CD8-positive, alpha-beta memory T cell (primary cell): ENCODE measurements at regions not wholly inside any gene's neighbourhood (a gene's known extent, or its start where the extent isn't known, plus 50 kb on each side); places are given as distances from the start of the nearest gene placed in this dataset.
"Not testable (repeated sequence)": the region's sequence is repeated elsewhere in the genome, so short reads cannot be mapped to it uniquely, and the experiment has no call there.

Source experiments
- CTCF ChIA-PET: fragments of 350-600 bp; sonication (Branson Sonifier 250); formaldehyde crosslinking; loops from one replicate; lab custom pipeline; 2021; ENCODE audit warnings: antibody characterized with exemption; lab: Charles Lee
- POLR2A ChIA-PET: fragments of 350-600 bp; sonication (Branson Sonifier 250); formaldehyde crosslinking; loops from one replicate; lab custom pipeline; 2021; ENCODE audit warnings: antibody characterized with exemption; lab: Charles Lee
- DNase-seq, 5 donors: peaks; one replicate each; pipeline versions ENCODE4 v3.0.0 to v3.0.0-alpha.2; 2020 to 2022; ENCODE audit warnings: mixed read lengths in 1 of 5
- H3K27ac ChIP-seq: one replicate; pipeline ENCODE4 v1.7.0; 2013; ENCODE audit warnings: low read depth, mild to moderate bottlenecking, low read length, moderate library complexity
- H3K27me3 ChIP-seq: 2 replicates; pipeline ENCODE4 v1.7.0; 2013; ENCODE audit warnings: low read length, mild to moderate bottlenecking; ENCODE audit not compliant: insufficient read depth, poor library complexity, severe bottlenecking
- H3K36me3 ChIP-seq: 2 replicates; pipeline ENCODE4 v1.7.0; 2013; ENCODE audit warnings: mild to moderate bottlenecking, low read length, moderate library complexity; ENCODE audit not compliant: insufficient read depth
- H3K4me1 ChIP-seq: 2 replicates; pipeline ENCODE4 v1.7.0; 2013; ENCODE audit warnings: mild to moderate bottlenecking, low read length, moderate library complexity; ENCODE audit not compliant: insufficient read depth
- H3K4me3 ChIP-seq: 2 replicates; pipeline ENCODE4 v1.7.0; 2013; ENCODE audit warnings: mild to moderate bottlenecking, low read length
- H3K9me3 ChIP-seq: 2 replicates; pipeline ENCODE4 v1.7.0; 2013; ENCODE audit warnings: mild to moderate bottlenecking, low read length
- H3K27ac Mint-ChIP-seq, 8 donors: one replicate each; pipeline ENCODE4 v1.8.0; 2020 to 2021; ENCODE audit warnings: mixed read lengths in 8 of 8, mild to moderate bottlenecking in 6 of 8, inconsistent platforms in 3 of 8, moderate library complexity in 3 of 8
- H3K27me3 Mint-ChIP-seq, 2 donors: one replicate each; pipeline ENCODE4 v1.8.0; 2020 to 2021; ENCODE audit warnings: mixed read lengths in 2 of 2, mild to moderate bottlenecking in 1 of 2, moderate library complexity in 1 of 2
- H3K36me3 Mint-ChIP-seq, 3 donors: one replicate each; pipeline ENCODE4 v1.8.0; 2020 to 2021; ENCODE audit warnings: mixed read lengths in 3 of 3, inconsistent platforms in 1 of 3, mild to moderate bottlenecking in 1 of 3
- H3K4me1 Mint-ChIP-seq, 3 donors: one replicate each; pipeline ENCODE4 v1.8.0; 2020 to 2021; ENCODE audit warnings: mixed read lengths in 3 of 3, inconsistent platforms in 1 of 3, mild to moderate bottlenecking in 1 of 3
- H3K4me3 Mint-ChIP-seq, 7 donors: one replicate each; pipeline ENCODE4 v1.8.0; 2020 to 2021; ENCODE audit warnings: mixed read lengths in 7 of 7, mild to moderate bottlenecking in 6 of 7, moderate library complexity in 4 of 7, inconsistent platforms in 2 of 7
- H3K9me3 Mint-ChIP-seq, 5 donors: one replicate each; pipeline ENCODE4 v1.8.0; 2020 to 2022; ENCODE audit warnings: mixed read lengths in 5 of 5, mild to moderate bottlenecking in 3 of 5, moderate library complexity in 2 of 5, inconsistent platforms in 1 of 5

GRCh38 chr12:28996688-28997087, 152.4 kb upstream of the FAR2 start:
- DNase-seq, result no peak
- H3K27me3 Mint-ChIP-seq, result peaks cover under 1 to 19% of the 10 kb centered on the region in 2 donors
- Histone ChIP-seq H3K9me3 (no peaks in the 10 kb centered on the region), H3K27ac (no peak overlapping the region), H3K36me3 (no peaks in the 10 kb centered on the region), H3K27me3 (no peaks in the 10 kb centered on the region), H3K4me3 (no peak overlapping the region), H3K4me1 (no peaks in the 10 kb centered on the region)
- H3K27ac Mint-ChIP-seq, result no peak overlapping the region
- no peaks in the 10 kb centered on the region for H3K36me3 Mint-ChIP-seq
- ChIA-PET POLR2A (no interaction called here), CTCF (no interaction called here)
- H3K9me3 Mint-ChIP-seq, result no peaks in the 10 kb centered on the region
- H3K4me1 Mint-ChIP-seq, result no peaks in the 10 kb centered on the region
- no peak overlapping the region for H3K4me3 Mint-ChIP-seq

- H3K4me3 Mint-ChIP-seq, result no peak overlapping the region
- no peaks in the 10 kb centered on the region for H3K4me1 ChIP-seq
- no peaks in the 10 kb centered on the region for H3K27me3 ChIP-seq
- no peak overlapping the region for H3K27ac Mint-ChIP-seq
- H3K36me3 Mint-ChIP-seq, result no peaks in the 10 kb centered on the region
- H3K27ac ChIP-seq, result no peak overlapping the region
- ChIA-PET POLR2A (no interaction called here), CTCF (no interaction called here)
- peaks cover 1 to 26% of the 10 kb centered on the region in 2 donors for H3K27me3 Mint-ChIP-seq
- no peaks in the 10 kb centered on the region for H3K4me1 Mint-ChIP-seq
- H3K4me3 ChIP-seq, result no peak overlapping the region
- no peaks in the 10 kb centered on the region for H3K9me3 ChIP-seq
- no peaks in the 10 kb centered on the region for H3K36me3 ChIP-seq
- no peaks in the 10 kb centered on the region for H3K9me3 Mint-ChIP-seq
- no peak for DNase-seq
Measured at GRCh38 chr12:28998662-28999120, 150.4 kb upstream of the FAR2 start.

- ChIA-PET POLR2A (no interaction called here), CTCF (no interaction called here)
- H3K4me1 ChIP-seq, result no peaks in the 10 kb centered on the region
- no peaks in the 10 kb centered on the region for H3K27me3 ChIP-seq
- Mint-ChIP-seq H3K9me3 (peaks cover 0 to 2% (median 0%) of the 10 kb centered on the region in 5 donors), H3K4me1 (no peaks in the 10 kb centered on the region), H3K36me3 (no peaks in the 10 kb centered on the region), H3K4me3 (no peak overlapping the region), H3K27ac (no peak overlapping the region), H3K27me3 (peaks cover 3 to 23% of the 10 kb centered on the region in 2 donors)
- no peak overlapping the region for H3K4me3 ChIP-seq
- H3K27ac ChIP-seq, result no peak overlapping the region
- no peaks in the 10 kb centered on the region for H3K9me3 ChIP-seq
- H3K36me3 ChIP-seq, result no peaks in the 10 kb centered on the region
- DNase-seq, result no peak
Measured at GRCh38 chr12:29004066-29004935, 144.8 kb upstream of the FAR2 start.

- no peaks in the 10 kb centered on the region for H3K9me3 ChIP-seq
- H3K4me3 Mint-ChIP-seq, result no peak overlapping the region
- no peaks in the 10 kb centered on the region for H3K36me3 ChIP-seq
- H3K36me3 Mint-ChIP-seq, result no peaks in the 10 kb centered on the region
- no peak for DNase-seq
- H3K27ac Mint-ChIP-seq, result no peak overlapping the region
- CTCF ChIA-PET, result no interaction called here
- H3K4me3 ChIP-seq, result no peak overlapping the region
- H3K9me3 Mint-ChIP-seq, result peaks cover 0 to 2% (median 0%) of the 10 kb centered on the region in 5 donors
- H3K27ac ChIP-seq, result no peak overlapping the region
- H3K4me1 Mint-ChIP-seq, result no peaks in the 10 kb centered on the region
- no peaks in the 10 kb centered on the region for H3K27me3 ChIP-seq
- H3K27me3 Mint-ChIP-seq, result peaks cover 3 to 21% of the 10 kb centered on the region in 2 donors
- POLR2A ChIA-PET, result no interaction called here
- no peaks in the 10 kb centered on the region for H3K4me1 ChIP-seq
Measured at GRCh38 chr12:29004936-29005304, 144.2 kb upstream of the FAR2 start.

GRCh38 chr12:29008786-29009185, 140.3 kb upstream of the FAR2 start:
- H3K9me3 Mint-ChIP-seq, result peaks cover 0 to 3% (median 0%) of the 10 kb centered on the region in 5 donors
- no peak overlapping the region for H3K27ac ChIP-seq
- DNase-seq, result no peak
- no peaks in the 10 kb centered on the region for H3K9me3 ChIP-seq
- peaks cover 0 to 4% (median 0%) of the 10 kb centered on the region in 3 donors for H3K4me1 Mint-ChIP-seq
- H3K4me3 Mint-ChIP-seq, result no peak overlapping the region
- H3K36me3 ChIP-seq, result no peaks in the 10 kb centered on the region
- ChIA-PET POLR2A (no interaction called here), CTCF (no interaction called here)
- H3K27me3 Mint-ChIP-seq, result peaks cover 1 to 4% of the 10 kb centered on the region in 2 donors
- H3K36me3 Mint-ChIP-seq, result no peaks in the 10 kb centered on the region
- no peaks in the 10 kb centered on the region for H3K27me3 ChIP-seq
- H3K4me1 ChIP-seq, result no peaks in the 10 kb centered on the region
- no peak overlapping the region for H3K27ac Mint-ChIP-seq
- H3K4me3 ChIP-seq, result no peak overlapping the region

- CTCF ChIA-PET, result no interaction called here
- POLR2A ChIA-PET, result no interaction called here
Measured at GRCh38 chr12:29012673-29013072, 136.4 kb upstream of the FAR2 start.

GRCh38 chr12:29017532-29017931, 131.5 kb upstream of the FAR2 start:
- DNase-seq, H3K27ac ChIP-seq, H3K36me3 ChIP-seq, CTCF ChIA-PET, H3K4me3 ChIP-seq, H3K27ac Mint-ChIP-seq, H3K9me3 ChIP-seq, H3K36me3 Mint-ChIP-seq, H3K27me3 ChIP-seq, H3K4me1 Mint-ChIP-seq, H3K4me1 ChIP-seq, POLR2A ChIA-PET, H3K9me3 Mint-ChIP-seq, H3K4me3 Mint-ChIP-seq: not testable (repeated sequence)
- H3K27me3 Mint-ChIP-seq, result peaks cover 3 to 18% of the 10 kb centered on the region in 2 donors

More at GRCh38 chr12:29012673-29013072, 136.4 kb upstream of the FAR2 start:
- Mint-ChIP-seq H3K9me3 (peaks cover 0 to 3% (median 0%) of the 10 kb centered on the region in 5 donors), H3K27me3 (peaks cover 0 to 3% of the 10 kb centered on the region in 2 donors), H3K4me3 (no peak overlapping the region), H3K36me3 (peaks cover 0 to 1% (median 0%) of the 10 kb centered on the region in 3 donors), H3K4me1 (peaks cover 0 to 4% (median 0%) of the 10 kb centered on the region in 3 donors), H3K27ac (no peak overlapping the region)
- no peak for DNase-seq
- Histone ChIP-seq H3K9me3 (no peaks in the 10 kb centered on the region), H3K36me3 (no peaks in the 10 kb centered on the region), H3K27ac (no peak overlapping the region), H3K27me3 (no peaks in the 10 kb centered on the region), H3K4me1 (no peaks in the 10 kb centered on the region), H3K4me3 (no peak overlapping the region)

- H3K9me3 ChIP-seq, result no peaks in the 10 kb centered on the region
- Mint-ChIP-seq H3K9me3 (peaks cover 0 to under 1% (median 0%) of the 10 kb centered on the region in 5 donors), H3K36me3 (no peaks in the 10 kb centered on the region), H3K27ac (no peak overlapping the region), H3K4me3 (no peak overlapping the region), H3K27me3 (peaks cover 0 to 26% of the 10 kb centered on the region in 2 donors), H3K4me1 (peaks cover 1 to 9% (median 8%) of the 10 kb centered on the region in 3 donors)
- H3K36me3 ChIP-seq, result no peaks in the 10 kb centered on the region
- no peaks in the 10 kb centered on the region for H3K27me3 ChIP-seq
- POLR2A ChIA-PET, result no interaction called here
- CTCF ChIA-PET, result no interaction called here
- no peak overlapping the region for H3K27ac ChIP-seq
- no peak for DNase-seq
- peaks cover 8% of the 10 kb centered on the region for H3K4me1 ChIP-seq
- no peak overlapping the region for H3K4me3 ChIP-seq
Measured at GRCh38 chr12:29023436-29024076, 125.5 kb upstream of the FAR2 start.
